ENCODE measurements at regions not wholly inside any gene's neighbourhood (a gene's known extent, or its start where the extent isn't known, plus 50 kb on each side); places are given as distances from the start of the nearest gene placed in this dataset.

DNA sequence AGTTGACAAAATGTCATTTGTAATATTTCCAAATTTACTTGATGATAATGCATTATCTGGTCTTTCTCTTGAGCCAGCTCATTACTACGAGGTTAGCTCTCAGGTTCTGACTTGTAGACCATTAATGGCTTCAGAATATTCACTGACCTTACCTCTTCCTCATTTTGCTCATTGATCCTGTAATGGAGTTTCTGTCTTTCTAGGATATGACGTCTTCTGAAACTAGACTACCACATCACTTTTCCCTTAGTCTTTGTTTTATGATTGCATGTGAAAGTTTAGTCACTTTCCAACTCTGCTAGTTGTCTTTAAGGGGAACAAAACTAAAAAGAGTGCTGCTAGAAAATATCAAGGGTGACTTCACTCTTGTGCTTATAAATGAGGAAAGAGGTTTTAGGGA lies 697.6 kb downstream of the JRKL start:
- Histone ChIP-seq H3K4me2 (ENCODE audit: low read depth, low read length) (no peak overlapping the region), H3K9me3 (ENCODE audit: control insufficient read depth, insufficient read depth, low read length) (peaks cover 2% of the 10 kb centered on the region; the same call in 1 of the 2 replicates), H2BK120ac (ENCODE audit: low read depth, low read length) (no peak overlapping the region), H3K4me3 (ENCODE audit: insufficient read depth, low read depth, low read length) (no peak overlapping the region), H2AK9ac (replicated peaks; ENCODE audit: low read depth, low read length, poor library complexity) (no peak overlapping the region), H3K9ac (ENCODE audit: low read depth, low read length) (no peak overlapping the region), H3K56ac (ENCODE audit: extremely low read depth, insufficient read depth, low read length) (no peak overlapping the region), H3K4ac (ENCODE audit: low read depth, low read length) (no peak overlapping the region), H4K8ac (ENCODE audit: low read depth in 2 of 2, low read length in 2 of 2) (no peak overlapping the region), H3K27ac (ENCODE audit: insufficient read depth, low read length) (no peak overlapping the region), H2BK5ac (ENCODE audit: low read depth, low read length, poor library complexity, severe bottlenecking) (no peak overlapping the region), H3K79me1 (ENCODE audit: low read depth in 1 of 2, low read length in 2 of 2) (no peaks in the 10 kb centered on the region), H3K18ac (ENCODE audit: low read depth, low read length) (no peak overlapping the region), H3K27me3 (ENCODE audit: control insufficient read depth, insufficient read depth, low read length) (no peaks in the 10 kb centered on the region), H2BK20ac (ENCODE audit: low read depth, low read length) (no peak overlapping the region), H4K5ac (ENCODE audit: low read depth, low read length) (no peak overlapping the region), H4K20me1 (ENCODE audit: insufficient read depth, low read length) (no peaks in the 10 kb centered on the region), H3K9me1 (ENCODE audit: insufficient read depth, low read length) (no peaks in the 10 kb centered on the region), H3K14ac (replicated peaks; ENCODE audit: low read depth, low read length) (no peak overlapping the region), H3K4me1 (ENCODE audit: control insufficient read depth, insufficient read depth, low read length) (no peaks in the 10 kb centered on the region), H2AFZ (replicated peaks; ENCODE audit: low read length, poor library complexity) (no peak overlapping the region), H2AK5ac (ENCODE audit: low read depth, low read length) (no peak overlapping the region), H4K91ac (ENCODE audit: insufficient read depth, low read depth, low read length) (no peak overlapping the region), H3K23ac (ENCODE audit: low read depth, low read length) (no peak overlapping the region), H3K36me3 (ENCODE audit: control insufficient read depth, insufficient read depth, low read length) (no peaks in the 10 kb centered on the region), H2BK15ac (ENCODE audit: low read depth, low read length) (no peak overlapping the region)
- POLR2A ChIA-PET (ENCODE audit: unreplicated experiment), result no interaction called here
- no TSS peak for BruUV-seq (replicated peaks)
- no CpG with 5 or more reads among the region's 2 CpGs for WGBS, 2 experiments (ENCODE audit: extremely low coverage in 2 of 2, insufficient read length in 1 of 2)
- in situ Hi-C loops (cut with MboI; ENCODE audit: low sequenced_read_pairs), result no loop called here
- TF ChIP-seq RAD21 (IDR thresholded peaks at IDR 0.05; ENCODE audit: low read length) (no peak), POLR2A (IDR thresholded peaks at IDR 0.05; ENCODE audit: low read depth, low read length) (no peak), MAZ (IDR thresholded peaks at IDR 0.05; ENCODE audit: borderline replicate concordance, low read depth, low read length) (no peak), NFE2L2 (IDR thresholded peaks at IDR 0.05; ENCODE audit: low read depth, low read length) (no peak), SMC3 (IDR thresholded peaks at IDR 0.05; ENCODE audit: low read depth, low read length) (no peak), MXI1 (IDR thresholded peaks at IDR 0.05; ENCODE audit: borderline replicate concordance, low read depth, low read length) (no peak), RFX5 (IDR thresholded peaks at IDR 0.05; ENCODE audit: low read depth, low read length) (no peak), FOS (IDR thresholded peaks at IDR 0.05; ENCODE audit: low read depth, low read length) (no peak)
- TF ChIP-seq, protein P1, sequence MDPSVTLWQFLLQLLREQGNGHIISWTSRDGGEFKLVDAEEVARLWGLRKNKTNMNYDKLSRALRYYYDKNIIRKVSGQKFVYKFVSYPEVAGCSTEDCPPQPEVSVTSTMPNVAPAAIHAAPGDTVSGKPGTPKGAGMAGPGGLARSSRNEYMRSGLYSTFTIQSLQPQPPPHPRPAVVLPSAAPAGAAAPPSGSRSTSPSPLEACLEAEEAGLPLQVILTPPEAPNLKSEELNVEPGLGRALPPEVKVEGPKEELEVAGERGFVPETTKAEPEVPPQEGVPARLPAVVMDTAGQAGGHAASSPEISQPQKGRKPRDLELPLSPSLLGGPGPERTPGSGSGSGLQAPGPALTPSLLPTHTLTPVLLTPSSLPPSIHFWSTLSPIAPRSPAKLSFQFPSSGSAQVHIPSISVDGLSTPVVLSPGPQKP (IDR thresholded peaks at IDR 0.05; ENCODE audit: borderline replicate concordance, low read depth, low read length), result no peak
- TF ChIP-seq, protein P2, sequence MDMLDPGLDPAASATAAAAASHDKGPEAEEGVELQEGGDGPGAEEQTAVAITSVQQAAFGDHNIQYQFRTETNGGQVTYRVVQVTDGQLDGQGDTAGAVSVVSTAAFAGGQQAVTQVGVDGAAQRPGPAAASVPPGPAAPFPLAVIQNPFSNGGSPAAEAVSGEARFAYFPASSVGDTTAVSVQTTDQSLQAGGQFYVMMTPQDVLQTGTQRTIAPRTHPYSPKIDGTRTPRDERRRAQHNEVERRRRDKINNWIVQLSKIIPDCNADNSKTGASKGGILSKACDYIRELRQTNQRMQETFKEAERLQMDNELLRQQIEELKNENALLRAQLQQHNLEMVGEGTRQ (IDR thresholded peaks at IDR 0.05; ENCODE audit: low read depth, low read length), result no peak
- TF ChIP-seq, protein P3, sequence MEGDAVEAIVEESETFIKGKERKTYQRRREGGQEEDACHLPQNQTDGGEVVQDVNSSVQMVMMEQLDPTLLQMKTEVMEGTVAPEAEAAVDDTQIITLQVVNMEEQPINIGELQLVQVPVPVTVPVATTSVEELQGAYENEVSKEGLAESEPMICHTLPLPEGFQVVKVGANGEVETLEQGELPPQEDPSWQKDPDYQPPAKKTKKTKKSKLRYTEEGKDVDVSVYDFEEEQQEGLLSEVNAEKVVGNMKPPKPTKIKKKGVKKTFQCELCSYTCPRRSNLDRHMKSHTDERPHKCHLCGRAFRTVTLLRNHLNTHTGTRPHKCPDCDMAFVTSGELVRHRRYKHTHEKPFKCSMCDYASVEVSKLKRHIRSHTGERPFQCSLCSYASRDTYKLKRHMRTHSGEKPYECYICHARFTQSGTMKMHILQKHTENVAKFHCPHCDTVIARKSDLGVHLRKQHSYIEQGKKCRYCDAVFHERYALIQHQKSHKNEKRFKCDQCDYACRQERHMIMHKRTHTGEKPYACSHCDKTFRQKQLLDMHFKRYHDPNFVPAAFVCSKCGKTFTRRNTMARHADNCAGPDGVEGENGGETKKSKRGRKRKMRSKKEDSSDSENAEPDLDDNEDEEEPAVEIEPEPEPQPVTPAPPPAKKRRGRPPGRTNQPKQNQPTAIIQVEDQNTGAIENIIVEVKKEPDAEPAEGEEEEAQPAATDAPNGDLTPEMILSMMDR (conservative IDR thresholded peaks at IDR 0.05; ENCODE audit: low read depth, low read length), result no peak
- ATAC-seq (ENCODE audit: low read depth) (no peak), DNase-seq (no peak)
- intact Hi-C loops (cut with micrococcal nuclease), result no loop called here
- CTCF ChIA-PET, result no interaction called here
- dilution Hi-C loops (cut with HindIII; ENCODE audit: low sequenced_read_pairs, unreplicated experiment), result no loop called here

Measured in IMR-90 (cell line).